CD4-positive, alpha-beta T cell treated with Interleukin-17A for 1 hour (primary cell): ENCODE measurements at regions not wholly inside any gene's neighbourhood (a gene's known extent, or its start where the extent isn't known, plus 50 kb on each side); places are given as distances from the start of the nearest gene placed in this dataset.

Source experiments
- DNase-seq: peaks from one replicate; pipeline ENCODE4 v3.0.0-alpha.2; 2020

- no peak for DNase-seq
Measured at GRCh38 chr7:12085516-12085915, 125.6 kb upstream of the TMEM106B start.

GRCh38 chr7:12089951-12090756 lies 120.9 kb upstream of the TMEM106B start:
- no peak for DNase-seq

- no peak for DNase-seq
Measured at GRCh38 chr7:12090757-12091221, 120.3 kb upstream of the TMEM106B start.

- DNase-seq = no peak
Measured at GRCh38 chr7:12091231-12091630, 119.9 kb upstream of the TMEM106B start.

GRCh38 chr7:12092499-12093130 lies 118.5 kb upstream of the TMEM106B start:
- DNase-seq = no peak

- no peak for DNase-seq
Measured at GRCh38 chr7:12093365-12093764, 117.7 kb upstream of the TMEM106B start.

- DNase-seq = no peak
Measured at GRCh38 chr7:12094365-12094921, 116.7 kb upstream of the TMEM106B start.

GRCh38 chr7:12102126-12102525 lies 109.0 kb upstream of the TMEM106B start:
- no peak for DNase-seq

- DNase-seq = no peak
Measured at GRCh38 chr7:12102527-12102926, 108.6 kb upstream of the TMEM106B start.

- DNase-seq = no peak
Measured at GRCh38 chr7:12103948-12104347, 107.1 kb upstream of the TMEM106B start.

GRCh38 chr7:12107381-12107780 lies 103.7 kb upstream of the TMEM106B start:
- no peak for DNase-seq

GRCh38 chr7:12107841-12108254 lies 103.2 kb upstream of the TMEM106B start:
- DNase-seq = no peak

GRCh38 chr7:12110425-12110824 lies 100.7 kb upstream of the TMEM106B start:
- DNase-seq = no peak

- no peak for DNase-seq
Measured at GRCh38 chr7:12111422-12112405, 99.4 kb upstream of the TMEM106B start.

GRCh38 chr7:12117170-12117569 lies 93.9 kb upstream of the TMEM106B start:
- DNase-seq = no peak

- DNase-seq = no peak
Measured at GRCh38 chr7:12119620-12120303, 91.3 kb upstream of the TMEM106B start.

GRCh38 chr7:12120632-12121031 lies 90.5 kb upstream of the TMEM106B start:
- DNase-seq = no peak

- DNase-seq = no peak
Measured at GRCh38 chr7:12123172-12123571, 87.9 kb upstream of the TMEM106B start.

GRCh38 chr7:12124028-12124427 lies 87.1 kb upstream of the TMEM106B start:
- DNase-seq = no peak

GRCh38 chr7:12127455-12127854 lies 83.6 kb upstream of the TMEM106B start:
- DNase-seq = no peak

GRCh38 chr7:12130609-12131008 lies 80.5 kb upstream of the TMEM106B start:
- no peak for DNase-seq

GRCh38 chr7:12131122-12131521 lies 80.0 kb upstream of the TMEM106B start:
- no peak for DNase-seq
